ENCODE measurements at regions not wholly inside any gene's neighbourhood (a gene's known extent, or its start where the extent isn't known, plus 50 kb on each side); places are given as distances from the start of the nearest gene placed in this dataset.
"Not testable (repeated sequence)": the region's sequence is repeated elsewhere in the genome, so short reads cannot be mapped to it uniquely, and the experiment has no call there.

DNA sequence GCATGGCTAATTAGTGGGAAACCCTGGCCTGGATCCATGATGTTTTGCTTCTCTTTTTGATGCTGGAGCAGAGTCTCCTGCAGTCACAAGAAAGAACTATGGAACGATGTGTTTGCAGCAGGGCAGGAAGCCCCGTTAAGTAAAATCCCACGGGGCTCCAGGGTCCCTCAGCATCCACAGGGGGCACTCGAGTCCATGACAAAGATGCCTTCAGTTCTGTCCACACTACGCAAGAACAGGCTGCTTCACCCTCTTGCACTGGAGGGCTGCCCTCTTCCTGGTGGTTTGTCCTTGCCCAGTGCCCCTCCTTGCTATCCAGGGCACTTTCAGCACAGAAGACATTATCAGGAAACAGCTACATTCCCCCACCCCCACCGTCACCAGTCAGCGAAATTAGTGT, 196.9 kb downstream of the POTED start:
- not testable (repeated sequence) for DNase-seq

DNA sequence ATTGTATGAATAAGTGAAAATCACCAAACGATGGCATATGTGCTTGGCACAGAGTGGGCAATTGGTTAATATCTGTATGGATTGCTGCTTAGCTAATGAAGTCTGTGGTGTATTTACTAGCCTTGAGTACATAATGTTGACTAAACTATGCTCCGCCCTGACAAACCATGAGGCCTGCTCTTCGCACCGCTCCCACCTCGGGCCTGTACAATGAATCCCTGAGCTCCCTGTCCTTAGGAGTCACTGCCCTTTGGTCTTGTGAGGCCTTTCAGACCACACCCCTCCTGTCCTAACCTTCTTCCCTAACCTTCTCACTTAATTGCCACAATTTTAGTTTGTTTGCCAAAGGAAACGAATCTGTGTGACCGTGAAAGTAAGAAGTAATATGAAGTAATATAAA, 193.2 kb downstream of the POTED start:
- DNase-seq, result not testable (repeated sequence)

Measured in NCI-H1105 treated with DMSO at 0.1 percent for 48 hours (cell line).